ENCODE measurements at regions not wholly inside any gene's neighbourhood (a gene's known extent, or its start where the extent isn't known, plus 50 kb on each side); places are given as distances from the start of the nearest gene placed in this dataset.

- DNase-seq: no peak
Observed at GRCh38 chr13:76418404-76418803, 467.8 kb downstream of the KCTD12 start.

- no peak for DNase-seq
Observed at GRCh38 chr13:76414320-76414719, 471.9 kb downstream of the KCTD12 start.

- no peak for DNase-seq
Observed at GRCh38 chr13:76406243-76406642, 480.0 kb downstream of the KCTD12 start.

- no peak for DNase-seq
Observed at GRCh38 chr13:76398425-76398824, 487.8 kb downstream of the KCTD12 start.

GRCh38 chr13:76397413-76397812 lies 488.8 kb downstream of the KCTD12 start:
- no peak for DNase-seq

GRCh38 chr13:76389321-76389720 lies 496.9 kb downstream of the KCTD12 start:
- no peak for DNase-seq

GRCh38 chr13:76387566-76387965 lies 498.6 kb downstream of the KCTD12 start:
- DNase-seq: no peak

- DNase-seq: no peak
Observed at GRCh38 chr13:76386321-76386720, 499.9 kb downstream of the KCTD12 start.

GRCh38 chr13:76385586-76385985 lies 500.6 kb downstream of the KCTD12 start:
- DNase-seq: no peak

- DNase-seq: no peak
Observed at GRCh38 chr13:76383676-76384461, 502.3 kb downstream of the KCTD12 start.

- DNase-seq: no peak
Observed at GRCh38 chr13:76380446-76381065, 505.6 kb downstream of the KCTD12 start.

- DNase-seq: no peak
Observed at GRCh38 chr13:76379341-76380105, 506.7 kb downstream of the KCTD12 start.

GRCh38 chr13:76378767-76379166 lies 507.4 kb downstream of the KCTD12 start:
- no peak for DNase-seq

GRCh38 chr13:76363682-76364289 lies 522.4 kb downstream of the KCTD12 start:
- DNase-seq: no peak

- DNase-seq: no peak
Observed at GRCh38 chr13:76361868-76362267, 524.3 kb downstream of the KCTD12 start.

- DNase-seq: no peak
Observed at GRCh38 chr13:76351541-76352229, 534.5 kb downstream of the KCTD12 start.

- no peak for DNase-seq
Observed at GRCh38 chr13:76350399-76350798, 535.8 kb downstream of the KCTD12 start.

- no peak for DNase-seq
Observed at GRCh38 chr13:76349700-76350099, 536.5 kb downstream of the KCTD12 start.

- DNase-seq: no peak
Observed at GRCh38 chr13:76339649-76340048, 546.6 kb downstream of the KCTD12 start.

GRCh38 chr13:76338003-76338402 lies 548.2 kb downstream of the KCTD12 start:
- no peak for DNase-seq

- no peak for DNase-seq
Observed at GRCh38 chr13:76336889-76337844, 549.0 kb downstream of the KCTD12 start.

GRCh38 chr13:76335463-76335862 lies 550.7 kb downstream of the KCTD12 start:
- no peak for DNase-seq

Measured in NCI-H524 (cell line).